Type B pancreatic cell (in vitro differentiated cells): ENCODE measurements at regions not wholly inside any gene's neighbourhood (a gene's known extent, or its start where the extent isn't known, plus 50 kb on each side); places are given as distances from the start of the nearest gene placed in this dataset.

Source experiments
- DNase-seq: peaks from one replicate; pipeline ENCODE4 v3.0.0; 2021; ENCODE audit warnings: mixed read lengths; ENCODE audit not compliant: unreplicated experiment; ENCODE audit errors: extremely low spot score
- H3K27ac Mint-ChIP-seq: 2 replicates; pipeline ENCODE4 v1.8.0; 2021; ENCODE audit warnings: mild to moderate bottlenecking, mixed read lengths
- H3K27me3 Mint-ChIP-seq: 2 replicates; pipeline ENCODE4 v1.8.0; 2021; ENCODE audit warnings: mixed read lengths
- H3K36me3 Mint-ChIP-seq: 2 replicates; pipeline ENCODE4 v1.8.0; 2021; ENCODE audit warnings: mixed read lengths
- H3K4me1 Mint-ChIP-seq: one replicate; pipeline ENCODE4 v1.8.0; 2021; ENCODE audit warnings: mixed read lengths; ENCODE audit not compliant: unreplicated experiment
- H3K4me3 Mint-ChIP-seq: 2 replicates; pipeline ENCODE4 v1.8.0; 2021; ENCODE audit warnings: mild to moderate bottlenecking, mixed read lengths
- H3K9me3 Mint-ChIP-seq: 2 replicates; pipeline ENCODE4 v1.8.0; 2021; ENCODE audit warnings: mixed read lengths
- CTCF ChIP-seq: fragments of 200-600 bp; sonication (generic); conservative IDR thresholded peaks from 2 replicates; pipeline ENCODE4 v1.5.0; 2021; ENCODE audit warnings: antibody characterized with exemption, mild to moderate bottlenecking

DNA sequence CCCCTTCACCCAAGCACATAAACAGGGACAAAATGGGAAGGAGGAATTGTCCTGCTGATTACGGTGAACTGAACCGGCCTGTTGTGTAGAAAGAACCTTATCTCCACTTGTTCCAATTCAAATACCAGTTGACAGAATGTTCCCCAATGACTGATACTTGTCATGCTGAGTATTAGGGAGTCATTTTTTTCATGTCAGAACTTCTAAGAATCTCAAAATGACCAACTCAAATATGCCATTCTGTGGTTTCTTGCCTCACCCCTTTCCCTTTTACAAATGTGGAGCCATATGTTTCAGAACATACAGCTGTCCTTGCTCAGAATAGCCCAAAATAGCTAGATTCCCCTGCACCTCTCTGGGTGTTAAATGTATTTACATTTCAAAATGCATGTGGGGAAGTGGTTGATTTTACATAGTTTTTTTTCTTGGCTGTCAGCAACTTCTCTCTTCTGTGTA, 405.9 kb upstream of the TBL1XR1 start:
- no peak for TF ChIP-seq CTCF
- DNase-seq: no peak
- Mint-ChIP-seq H3K27me3 (no peaks in the 10 kb centered on the region), H3K4me3 (peak overlapping the region; percentile 9), H3K36me3 (peaks cover 4% of the 10 kb centered on the region), H3K27ac (peak overlapping the region; percentile 86), H3K4me1 (peaks cover 55% of the 10 kb centered on the region), H3K9me3 (peaks cover 5% of the 10 kb centered on the region)

GRCh38 chr3:177604181-177604580, 406.9 kb upstream of the TBL1XR1 start:
- peaks cover 56% of the 10 kb centered on the region for H3K4me1 Mint-ChIP-seq
- no peak for DNase-seq
- no peak overlapping the region for H3K4me3 Mint-ChIP-seq
- H3K36me3 Mint-ChIP-seq: peaks cover 4% of the 10 kb centered on the region
- no peaks in the 10 kb centered on the region for H3K27me3 Mint-ChIP-seq
- no peak for TF ChIP-seq CTCF
- H3K9me3 Mint-ChIP-seq: peaks cover 5% of the 10 kb centered on the region
- H3K27ac Mint-ChIP-seq: no peak overlapping the region

DNA sequence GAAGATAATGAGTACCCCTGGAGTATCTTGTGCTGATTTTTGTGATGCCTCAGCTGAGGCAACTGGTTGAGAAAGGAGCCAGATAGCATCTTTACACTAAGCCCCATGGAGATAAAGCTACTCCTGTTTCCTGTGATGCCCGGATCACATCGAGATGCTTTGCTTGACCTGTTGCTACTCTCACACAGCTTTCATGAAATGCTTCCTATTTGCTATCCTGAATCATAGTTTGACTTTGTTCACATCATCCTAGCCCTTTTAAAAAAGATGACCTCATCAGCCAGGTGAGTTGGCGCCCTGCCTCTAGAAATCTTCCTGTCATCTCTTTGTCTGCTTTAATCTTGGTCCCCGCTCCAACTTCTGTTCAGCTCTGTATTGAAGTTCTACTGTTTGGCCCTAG, 409.6 kb upstream of the TBL1XR1 start:
- no peak for TF ChIP-seq CTCF
- H3K4me3 Mint-ChIP-seq: peak overlapping the region; percentile 28
- peaks cover 64% of the 10 kb centered on the region for H3K4me1 Mint-ChIP-seq
- H3K36me3 Mint-ChIP-seq: peaks cover 4% of the 10 kb centered on the region
- no peak for DNase-seq
- H3K27me3 Mint-ChIP-seq: no peaks in the 10 kb centered on the region
- H3K27ac Mint-ChIP-seq: peak overlapping the region; percentile 8
- peaks cover 5% of the 10 kb centered on the region for H3K9me3 Mint-ChIP-seq

GRCh38 chr3:177607589-177607988, 410.3 kb upstream of the TBL1XR1 start:
- Mint-ChIP-seq H3K27ac (no peak overlapping the region), H3K4me1 (peaks cover 62% of the 10 kb centered on the region), H3K27me3 (no peaks in the 10 kb centered on the region), H3K36me3 (peaks cover 4% of the 10 kb centered on the region), H3K4me3 (no peak overlapping the region), H3K9me3 (peaks cover 5% of the 10 kb centered on the region)
- TF ChIP-seq CTCF: no peak
- DNase-seq: no peak

DNA sequence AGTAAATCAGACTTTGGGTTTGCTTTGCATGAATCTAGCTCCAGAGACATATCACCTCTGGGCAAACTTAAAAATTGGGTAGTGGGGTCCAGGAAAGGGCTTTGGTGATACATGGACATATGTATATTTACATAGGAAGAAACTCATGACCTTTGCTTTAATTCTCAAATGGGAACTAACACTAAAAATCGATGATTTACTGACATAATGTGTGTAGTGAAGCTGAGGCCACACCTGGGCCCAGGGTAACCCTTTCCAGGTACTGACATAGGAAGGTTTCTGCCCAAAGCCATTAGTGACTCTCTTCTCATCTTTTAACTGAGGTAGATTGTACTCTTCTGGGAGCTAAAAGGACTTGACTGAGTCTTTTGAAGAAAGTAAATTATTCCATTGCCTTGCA, 411.2 kb upstream of the TBL1XR1 start:
- no peak for DNase-seq
- Mint-ChIP-seq H3K27ac (no peak overlapping the region), H3K36me3 (peaks cover 4% of the 10 kb centered on the region), H3K4me3 (no peak overlapping the region), H3K27me3 (no peaks in the 10 kb centered on the region), H3K4me1 (peaks cover 61% of the 10 kb centered on the region), H3K9me3 (peaks cover 5% of the 10 kb centered on the region)
- TF ChIP-seq CTCF: no peak

GRCh38 chr3:177609613-177610012, 412.3 kb upstream of the TBL1XR1 start:
- TF ChIP-seq CTCF: no peak
- peaks cover 62% of the 10 kb centered on the region for H3K4me1 Mint-ChIP-seq
- H3K27ac Mint-ChIP-seq: peak overlapping the region; percentile 69

More at GRCh38 chr3:177609613-177610012, 412.3 kb upstream of the TBL1XR1 start:
- no peak for DNase-seq
- H3K4me3 Mint-ChIP-seq: peak overlapping the region; percentile 5
- H3K36me3 Mint-ChIP-seq: peaks cover 4% of the 10 kb centered on the region
- peaks cover 9% of the 10 kb centered on the region for H3K9me3 Mint-ChIP-seq
- no peaks in the 10 kb centered on the region for H3K27me3 Mint-ChIP-seq
